Prostate gland (tissue), 2 donors: ENCODE measurements at regions not wholly inside any gene's neighbourhood (a gene's known extent, or its start where the extent isn't known, plus 50 kb on each side); places are given as distances from the start of the nearest gene placed in this dataset.

ENCODE experiments used
- DNase-seq: peaks from one replicate; pipeline ENCODE4 v3.0.0-alpha.2; 2019; ENCODE audit warnings: low spot score
- H3K27ac ChIP-seq, 2 donors: fragments of 200-600 bp; sonication (generic); 2 replicates each; pipeline ENCODE4 v1.5.1; 2017 to 2019
- H3K27me3 ChIP-seq: fragments of 200-600 bp; sonication (generic); replicated peaks from 2 replicates; pipeline ENCODE4 v1.5.1; 2019; ENCODE audit not compliant: insufficient read depth
- H3K36me3 ChIP-seq, 2 donors: fragments of 200-600 bp; sonication (generic); 1 replicate in 1 of 2; 2 replicates in 1 of 2; pipeline versions ENCODE4 v1.5.1 to v1.8.1; 2017 to 2019
- H3K4me1 ChIP-seq: fragments of 200-600 bp; sonication (generic); replicated peaks from 2 replicates; pipeline ENCODE4 v1.5.1; 2019
- H3K4me3 ChIP-seq, 2 donors: fragments of 200-600 bp; sonication (generic); 2 replicates each; pipeline ENCODE4 v1.5.1; 2017 to 2019
- H3K9me3 ChIP-seq: fragments of 200-600 bp; sonication (generic); 2 replicates; pipeline ENCODE4 v1.5.1; 2017
- POLR2A ChIP-seq: fragments of 450-650 bp; IDR thresholded peaks from one replicate; pipeline ENCODE4 v1.6.1; 2016; ENCODE audit warnings: antibody characterized with exemption, mild to moderate bottlenecking
- POLR2AphosphoS5 ChIP-seq: sonication (generic); formaldehyde crosslinking; IDR thresholded peaks from one replicate; pipeline ENCODE4 v1.6.1; 2017; ENCODE audit warnings: antibody characterized with exemption
- WGBS: methylation state at CpG from one replicate; pipeline ENCODE4 v1.1.5; 2018; 5-methylcytosine and 5-hydroxymethylcytosine counted together
- intact Hi-C: fragments of 100-400 bp; cut with DNase I; formaldehyde crosslinking; loops from one replicate; pipeline ENCODE4 v1.14.2; 2022
- TF ChIP-seq, protein P1 (sequence below), 4 experiments: fragments of 200-600 bp in 2 of 4; fragments of 450-650 bp in 2 of 4; sonication (generic) in 2 of 4; IDR thresholded peaks; 1 replicate in 3 of 4; 2 replicates in 1 of 4; pipeline ENCODE4 v1.5.1; 2016 to 2019; ENCODE audit warnings: antibody characterized with exemption in 4 of 4, mild to moderate bottlenecking in 2 of 4, moderate library complexity in 2 of 4

DNA sequence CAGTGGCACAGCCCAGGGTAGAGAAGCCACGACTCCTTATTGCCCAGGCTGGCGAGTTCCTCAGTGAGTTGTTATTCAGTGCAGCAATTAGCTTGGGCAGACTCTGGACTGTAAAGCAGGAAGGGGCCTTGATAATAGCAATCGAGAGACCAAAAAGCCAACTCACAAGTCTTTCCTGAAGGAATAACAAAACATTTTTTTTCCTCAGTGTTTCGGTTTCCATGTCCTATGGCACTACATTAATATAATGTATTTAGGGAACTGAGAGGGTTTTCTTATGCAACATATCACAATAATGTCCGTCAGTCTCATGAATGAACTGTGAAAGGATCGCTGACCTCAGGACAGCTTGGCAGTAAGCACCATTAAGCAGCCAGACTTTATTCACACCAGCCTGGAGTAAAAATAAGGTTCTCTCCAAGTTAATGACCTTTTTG lies 248.9 kb upstream of the TBL1XR1 start:
- Histone ChIP-seq H3K4me3 (no peak overlapping the region), H3K9me3 (no peaks in the 10 kb centered on the region), H3K27ac (no peak overlapping the region), H3K4me1 (no peaks in the 10 kb centered on the region), H3K27me3 (no peaks in the 10 kb centered on the region), H3K36me3 (no peaks in the 10 kb centered on the region)
- DNase-seq: no peak
- intact Hi-C loops: loop anchor here (10.0 kb wide), 1 partner anchor 149 kb away; no protein-coding TSS in a partner anchor
- 84% methylated on average over 6 of the region's 6 CpGs for WGBS
- TF ChIP-seq POLR2AphosphoS5 (no peak), POLR2A (no peak)
- TF ChIP-seq, protein P1, sequence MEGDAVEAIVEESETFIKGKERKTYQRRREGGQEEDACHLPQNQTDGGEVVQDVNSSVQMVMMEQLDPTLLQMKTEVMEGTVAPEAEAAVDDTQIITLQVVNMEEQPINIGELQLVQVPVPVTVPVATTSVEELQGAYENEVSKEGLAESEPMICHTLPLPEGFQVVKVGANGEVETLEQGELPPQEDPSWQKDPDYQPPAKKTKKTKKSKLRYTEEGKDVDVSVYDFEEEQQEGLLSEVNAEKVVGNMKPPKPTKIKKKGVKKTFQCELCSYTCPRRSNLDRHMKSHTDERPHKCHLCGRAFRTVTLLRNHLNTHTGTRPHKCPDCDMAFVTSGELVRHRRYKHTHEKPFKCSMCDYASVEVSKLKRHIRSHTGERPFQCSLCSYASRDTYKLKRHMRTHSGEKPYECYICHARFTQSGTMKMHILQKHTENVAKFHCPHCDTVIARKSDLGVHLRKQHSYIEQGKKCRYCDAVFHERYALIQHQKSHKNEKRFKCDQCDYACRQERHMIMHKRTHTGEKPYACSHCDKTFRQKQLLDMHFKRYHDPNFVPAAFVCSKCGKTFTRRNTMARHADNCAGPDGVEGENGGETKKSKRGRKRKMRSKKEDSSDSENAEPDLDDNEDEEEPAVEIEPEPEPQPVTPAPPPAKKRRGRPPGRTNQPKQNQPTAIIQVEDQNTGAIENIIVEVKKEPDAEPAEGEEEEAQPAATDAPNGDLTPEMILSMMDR (IDR thresholded peaks at IDR 0.05): no peak

DNA sequence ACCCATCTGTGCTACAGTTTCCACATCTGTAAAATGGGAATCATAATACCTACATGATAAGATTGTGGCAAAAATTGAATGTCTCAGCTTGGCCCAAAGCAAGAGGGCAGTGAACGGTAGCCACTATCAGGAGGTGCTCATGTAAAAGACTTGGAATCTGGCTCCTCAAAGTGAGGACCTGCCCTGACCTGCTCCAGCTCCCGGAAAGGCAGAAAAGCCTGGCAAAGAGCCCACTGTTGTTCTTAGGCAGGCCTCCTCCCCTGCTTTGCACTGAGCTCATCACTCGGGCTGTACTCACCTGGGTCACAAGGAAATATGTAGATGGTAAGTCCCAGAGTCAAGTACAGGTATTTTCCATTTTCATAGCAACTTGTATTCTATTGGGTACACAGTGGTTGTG lies 250.7 kb upstream of the TBL1XR1 start:
- peak overlapping the region in 1 of 2 donors; percentile 10 for H3K27ac ChIP-seq
- WGBS: 31% methylated on average over 3 of the region's 3 CpGs
- intact Hi-C loops: loop anchor here (10.0 kb wide), 1 partner anchor 147 kb away; no protein-coding TSS in a partner anchor
- no peaks in the 10 kb centered on the region for H3K27me3 ChIP-seq
- H3K4me3 ChIP-seq: no peak overlapping the region
- peaks cover 8% of the 10 kb centered on the region for H3K4me1 ChIP-seq
- no peak for TF ChIP-seq POLR2A
- peak; percentile 60 for TF ChIP-seq POLR2AphosphoS5
- DNase-seq: peak; percentile 88
- no peaks in the 10 kb centered on the region for H3K36me3 ChIP-seq
- no peaks in the 10 kb centered on the region for H3K9me3 ChIP-seq

DNA sequence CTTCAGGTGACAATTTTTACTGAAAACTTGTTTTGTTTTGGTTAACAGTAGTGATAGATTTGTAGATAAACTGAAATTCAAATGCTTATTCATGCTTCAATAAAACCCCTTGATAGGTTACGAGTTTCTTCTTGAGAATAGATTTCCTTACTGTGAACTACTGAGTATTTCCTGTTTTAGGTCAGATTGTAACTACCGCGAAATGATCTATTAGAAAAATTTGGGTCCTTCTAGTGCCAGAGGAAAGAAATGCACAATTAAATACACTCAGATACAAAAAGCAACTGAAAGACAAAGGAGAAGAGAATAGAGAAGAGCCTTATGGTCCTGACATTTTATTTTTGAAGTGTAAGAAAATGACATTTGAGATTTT lies 251.7 kb upstream of the TBL1XR1 start:
- no peak overlapping the region for H3K4me3 ChIP-seq
- peaks cover 8% of the 10 kb centered on the region for H3K4me1 ChIP-seq
- no peaks in the 10 kb centered on the region for H3K36me3 ChIP-seq
- DNase-seq: no peak
- TF ChIP-seq POLR2AphosphoS5 (no peak), POLR2A (no peak)
- TF ChIP-seq, protein P1 (IDR thresholded peaks at IDR 0.05): no peak
- no peaks in the 10 kb centered on the region for H3K27me3 ChIP-seq
- no peaks in the 10 kb centered on the region for H3K9me3 ChIP-seq
- WGBS: 53% methylated on average over 3 of the region's 3 CpGs
- H3K27ac ChIP-seq: no peak overlapping the region
- intact Hi-C loops: loop anchor here (10.0 kb wide), 1 partner anchor 146 kb away; no protein-coding TSS in a partner anchor

DNA sequence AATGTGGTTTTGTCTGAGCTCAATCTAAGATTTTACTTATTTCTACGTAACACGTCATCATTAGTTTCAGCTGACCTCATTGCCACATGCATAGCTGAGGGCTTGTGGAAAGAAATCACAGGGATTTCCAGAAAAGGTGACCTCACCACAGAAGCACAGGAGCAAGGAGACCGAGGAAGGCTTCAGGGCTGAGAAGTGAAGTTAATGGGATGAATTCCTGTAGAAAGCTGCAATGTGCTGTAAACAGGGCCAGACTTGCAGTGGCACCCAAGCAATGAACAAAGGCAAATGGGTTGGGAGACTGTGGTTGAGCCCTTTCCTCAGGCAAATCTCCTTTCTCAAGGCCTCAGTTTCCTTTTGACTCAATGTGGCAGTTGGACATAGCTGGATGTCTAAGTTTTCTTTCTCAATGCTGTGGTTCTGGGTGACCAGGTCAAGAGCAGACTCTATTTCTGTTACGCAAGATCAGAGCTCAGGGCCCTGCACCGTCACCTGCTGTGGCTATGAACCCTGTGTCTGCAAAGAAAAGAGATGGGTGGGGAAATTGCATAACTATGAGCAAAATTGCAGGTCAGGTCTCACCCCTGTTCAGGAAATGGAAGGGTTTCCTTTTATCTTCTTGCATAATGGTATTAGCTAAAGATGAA lies 252.2 kb upstream of the TBL1XR1 start:
- 71% methylated on average over 5 of the region's 5 CpGs for WGBS
- no peak for DNase-seq
- H3K4me3 ChIP-seq: no peak overlapping the region
- H3K36me3 ChIP-seq: no peaks in the 10 kb centered on the region
- no peaks in the 10 kb centered on the region for H3K27me3 ChIP-seq
- intact Hi-C loops: loop anchor here (10.0 kb wide), 1 partner anchor 145 kb away; no protein-coding TSS in a partner anchor
- H3K4me1 ChIP-seq: peaks cover 8% of the 10 kb centered on the region
- H3K9me3 ChIP-seq: no peaks in the 10 kb centered on the region
- TF ChIP-seq POLR2AphosphoS5 (no peak), POLR2A (no peak)
- TF ChIP-seq, protein P1 (IDR thresholded peaks at IDR 0.05): no peak
- no peak overlapping the region for H3K27ac ChIP-seq

DNA sequence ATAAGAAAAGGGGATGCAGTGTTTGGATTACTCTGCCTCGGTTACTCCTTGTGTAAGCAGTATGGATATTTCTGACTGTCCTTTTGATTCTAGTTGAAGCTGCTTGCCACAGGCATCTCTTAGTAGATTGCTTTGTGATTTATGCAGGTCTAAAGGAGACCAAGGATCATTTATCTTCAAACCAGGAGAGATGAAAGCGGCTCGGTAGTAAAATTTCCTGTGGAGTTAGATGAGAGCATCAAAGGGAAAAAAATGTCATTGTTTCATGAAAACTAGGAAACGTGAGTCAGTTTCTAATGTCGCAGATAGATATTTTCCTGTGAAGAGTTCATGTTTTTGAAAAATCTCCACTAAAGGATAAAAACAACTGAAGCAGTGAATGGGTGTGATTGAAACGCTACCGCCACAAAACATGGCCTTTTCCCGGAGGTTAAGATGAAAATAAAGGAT lies 254.0 kb upstream of the TBL1XR1 start:
- WGBS: 37% methylated on average over 8 of the region's 8 CpGs
- H3K27ac ChIP-seq: peak overlapping the region in 1 of 2 donors; percentile 17

More for the DNA sequence above, 254.0 kb upstream of the TBL1XR1 start:
- peaks cover 8% of the 10 kb centered on the region for H3K4me1 ChIP-seq
- no peaks in the 10 kb centered on the region for H3K36me3 ChIP-seq
- no peaks in the 10 kb centered on the region for H3K27me3 ChIP-seq
- TF ChIP-seq, protein P1 (IDR thresholded peaks at IDR 0.05): no peak
- TF ChIP-seq POLR2AphosphoS5: no peak
- TF ChIP-seq POLR2A: no peak
- DNase-seq: no peak
- no peaks in the 10 kb centered on the region for H3K9me3 ChIP-seq
- H3K4me3 ChIP-seq: no peak overlapping the region
- intact Hi-C loops: no loop called here
